ENCODE measurements at regions not wholly inside any gene's neighbourhood (a gene's known extent, or its start where the extent isn't known, plus 50 kb on each side); places are given as distances from the start of the nearest gene placed in this dataset.

DNA sequence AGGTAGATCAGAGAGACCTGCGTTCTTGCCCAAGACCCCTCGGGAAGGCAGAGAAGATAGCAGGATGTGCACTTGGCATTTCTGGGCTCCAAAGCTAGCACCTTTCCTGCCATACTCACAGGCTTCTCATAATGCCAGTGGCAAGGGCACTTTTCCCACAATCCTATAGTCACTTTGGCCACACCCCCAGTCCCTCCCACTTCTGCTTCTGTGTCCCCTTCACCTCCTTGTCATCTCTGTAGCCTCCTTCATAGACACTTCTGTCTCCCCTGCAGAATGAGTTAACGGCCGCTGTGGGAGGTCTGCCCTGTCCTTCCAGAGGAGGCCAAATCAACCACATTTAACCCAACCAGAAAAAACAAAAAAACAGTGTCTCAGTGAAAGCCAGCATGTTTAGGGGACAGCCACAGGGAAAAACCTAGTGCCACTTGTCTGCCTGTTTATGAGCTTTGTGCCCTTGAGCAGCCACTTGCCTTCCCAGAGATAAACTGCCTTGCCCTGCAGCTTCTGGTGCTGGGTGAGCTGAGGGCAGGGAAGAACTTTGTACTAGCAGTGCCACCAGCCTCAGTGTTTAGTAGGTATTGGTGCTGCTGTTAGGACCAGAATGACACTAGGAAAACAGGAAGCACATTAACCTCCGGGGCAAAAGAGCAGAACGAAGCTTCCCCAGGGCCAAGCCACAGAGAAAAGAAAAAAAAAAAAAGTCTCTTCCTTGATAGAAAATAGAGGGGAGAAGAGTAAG is 193.0 kb upstream of the PWP1 start:
- Mint-ChIP-seq H3K27ac (no peak overlapping the region), H3K36me3 (ENCODE audit: low read depth) (no peaks in the 10 kb centered on the region; the same call in 2 of the 3 replicates), H3K4me1 (peaks cover 14% of the 10 kb centered on the region), H3K27me3 (ENCODE audit: insufficient read depth, low read depth, poor library complexity) (peaks cover 8% of the 10 kb centered on the region), H3K9me3 (no peaks in the 10 kb centered on the region), H3K4me3 (no peak overlapping the region)
- peaks cover 11% of the 10 kb centered on the region; the same call in 1 of the 2 replicates for H3K9me2 ChIP-seq (ENCODE audit: insufficient read depth)
- no peak overlapping the region for H2AFZ ChIP-seq
- no peaks in the 10 kb centered on the region; the same call in 1 of the 2 replicates for H4K20me1 ChIP-seq (replicated peaks; ENCODE audit: insufficient read depth)
- no peaks in the 10 kb centered on the region for H3K36me3 ChIP-seq (ENCODE audit: insufficient read depth)
- H3K4me2 ChIP-seq, result no peak overlapping the region
- no peak overlapping the region for H3K27ac ChIP-seq (ENCODE audit: low read depth)
- DNase-seq (ENCODE audit: low spot score) (no peak), ATAC-seq (no peak)
- no peaks in the 10 kb centered on the region for H3F3A ChIP-seq (replicated peaks; ENCODE audit: low read depth)
- no peak overlapping the region for H3K4me3 ChIP-seq
- H3K79me2 ChIP-seq (replicated peaks; ENCODE audit: insufficient read depth), result no peaks in the 10 kb centered on the region
- peaks cover 9% of the 10 kb centered on the region for H3K4me1 ChIP-seq (ENCODE audit: insufficient read depth)
- no peaks in the 10 kb centered on the region for H3K27me3 ChIP-seq (ENCODE audit: insufficient read depth)
- no peak for TF ChIP-seq ZNF114 (CRISPR knock-in tag; IDR thresholded peaks at IDR 0.05)
- TF ChIP-seq EZH2phosphoT487 (IDR thresholded peaks at IDR 0.05; ENCODE audit: unreplicated experiment), result no peak
- TF ChIP-seq CREB1 (CRISPR knock-in tag; IDR thresholded peaks at IDR 0.05; ENCODE audit: low read depth), result no peak
- TF ChIP-seq ZNF331 (CRISPR knock-in tag; IDR thresholded peaks at IDR 0.05; ENCODE audit: low read depth), result no peak
- TF ChIP-seq STAT1 (IDR thresholded peaks at IDR 0.05; ENCODE audit: unreplicated experiment), result no peak
- TF ChIP-seq NANOG (IDR thresholded peaks at IDR 0.05; ENCODE audit: borderline replicate concordance), result no peak
- no peak for TF ChIP-seq POLR2AphosphoS5 (IDR thresholded peaks at IDR 0.05; ENCODE audit: low read depth)
- TF ChIP-seq, protein P1, sequence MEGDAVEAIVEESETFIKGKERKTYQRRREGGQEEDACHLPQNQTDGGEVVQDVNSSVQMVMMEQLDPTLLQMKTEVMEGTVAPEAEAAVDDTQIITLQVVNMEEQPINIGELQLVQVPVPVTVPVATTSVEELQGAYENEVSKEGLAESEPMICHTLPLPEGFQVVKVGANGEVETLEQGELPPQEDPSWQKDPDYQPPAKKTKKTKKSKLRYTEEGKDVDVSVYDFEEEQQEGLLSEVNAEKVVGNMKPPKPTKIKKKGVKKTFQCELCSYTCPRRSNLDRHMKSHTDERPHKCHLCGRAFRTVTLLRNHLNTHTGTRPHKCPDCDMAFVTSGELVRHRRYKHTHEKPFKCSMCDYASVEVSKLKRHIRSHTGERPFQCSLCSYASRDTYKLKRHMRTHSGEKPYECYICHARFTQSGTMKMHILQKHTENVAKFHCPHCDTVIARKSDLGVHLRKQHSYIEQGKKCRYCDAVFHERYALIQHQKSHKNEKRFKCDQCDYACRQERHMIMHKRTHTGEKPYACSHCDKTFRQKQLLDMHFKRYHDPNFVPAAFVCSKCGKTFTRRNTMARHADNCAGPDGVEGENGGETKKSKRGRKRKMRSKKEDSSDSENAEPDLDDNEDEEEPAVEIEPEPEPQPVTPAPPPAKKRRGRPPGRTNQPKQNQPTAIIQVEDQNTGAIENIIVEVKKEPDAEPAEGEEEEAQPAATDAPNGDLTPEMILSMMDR (conservative IDR thresholded peaks at IDR 0.05; ENCODE audit: low read depth in 2 of 2), result no peak
- TF ChIP-seq, protein P2, sequence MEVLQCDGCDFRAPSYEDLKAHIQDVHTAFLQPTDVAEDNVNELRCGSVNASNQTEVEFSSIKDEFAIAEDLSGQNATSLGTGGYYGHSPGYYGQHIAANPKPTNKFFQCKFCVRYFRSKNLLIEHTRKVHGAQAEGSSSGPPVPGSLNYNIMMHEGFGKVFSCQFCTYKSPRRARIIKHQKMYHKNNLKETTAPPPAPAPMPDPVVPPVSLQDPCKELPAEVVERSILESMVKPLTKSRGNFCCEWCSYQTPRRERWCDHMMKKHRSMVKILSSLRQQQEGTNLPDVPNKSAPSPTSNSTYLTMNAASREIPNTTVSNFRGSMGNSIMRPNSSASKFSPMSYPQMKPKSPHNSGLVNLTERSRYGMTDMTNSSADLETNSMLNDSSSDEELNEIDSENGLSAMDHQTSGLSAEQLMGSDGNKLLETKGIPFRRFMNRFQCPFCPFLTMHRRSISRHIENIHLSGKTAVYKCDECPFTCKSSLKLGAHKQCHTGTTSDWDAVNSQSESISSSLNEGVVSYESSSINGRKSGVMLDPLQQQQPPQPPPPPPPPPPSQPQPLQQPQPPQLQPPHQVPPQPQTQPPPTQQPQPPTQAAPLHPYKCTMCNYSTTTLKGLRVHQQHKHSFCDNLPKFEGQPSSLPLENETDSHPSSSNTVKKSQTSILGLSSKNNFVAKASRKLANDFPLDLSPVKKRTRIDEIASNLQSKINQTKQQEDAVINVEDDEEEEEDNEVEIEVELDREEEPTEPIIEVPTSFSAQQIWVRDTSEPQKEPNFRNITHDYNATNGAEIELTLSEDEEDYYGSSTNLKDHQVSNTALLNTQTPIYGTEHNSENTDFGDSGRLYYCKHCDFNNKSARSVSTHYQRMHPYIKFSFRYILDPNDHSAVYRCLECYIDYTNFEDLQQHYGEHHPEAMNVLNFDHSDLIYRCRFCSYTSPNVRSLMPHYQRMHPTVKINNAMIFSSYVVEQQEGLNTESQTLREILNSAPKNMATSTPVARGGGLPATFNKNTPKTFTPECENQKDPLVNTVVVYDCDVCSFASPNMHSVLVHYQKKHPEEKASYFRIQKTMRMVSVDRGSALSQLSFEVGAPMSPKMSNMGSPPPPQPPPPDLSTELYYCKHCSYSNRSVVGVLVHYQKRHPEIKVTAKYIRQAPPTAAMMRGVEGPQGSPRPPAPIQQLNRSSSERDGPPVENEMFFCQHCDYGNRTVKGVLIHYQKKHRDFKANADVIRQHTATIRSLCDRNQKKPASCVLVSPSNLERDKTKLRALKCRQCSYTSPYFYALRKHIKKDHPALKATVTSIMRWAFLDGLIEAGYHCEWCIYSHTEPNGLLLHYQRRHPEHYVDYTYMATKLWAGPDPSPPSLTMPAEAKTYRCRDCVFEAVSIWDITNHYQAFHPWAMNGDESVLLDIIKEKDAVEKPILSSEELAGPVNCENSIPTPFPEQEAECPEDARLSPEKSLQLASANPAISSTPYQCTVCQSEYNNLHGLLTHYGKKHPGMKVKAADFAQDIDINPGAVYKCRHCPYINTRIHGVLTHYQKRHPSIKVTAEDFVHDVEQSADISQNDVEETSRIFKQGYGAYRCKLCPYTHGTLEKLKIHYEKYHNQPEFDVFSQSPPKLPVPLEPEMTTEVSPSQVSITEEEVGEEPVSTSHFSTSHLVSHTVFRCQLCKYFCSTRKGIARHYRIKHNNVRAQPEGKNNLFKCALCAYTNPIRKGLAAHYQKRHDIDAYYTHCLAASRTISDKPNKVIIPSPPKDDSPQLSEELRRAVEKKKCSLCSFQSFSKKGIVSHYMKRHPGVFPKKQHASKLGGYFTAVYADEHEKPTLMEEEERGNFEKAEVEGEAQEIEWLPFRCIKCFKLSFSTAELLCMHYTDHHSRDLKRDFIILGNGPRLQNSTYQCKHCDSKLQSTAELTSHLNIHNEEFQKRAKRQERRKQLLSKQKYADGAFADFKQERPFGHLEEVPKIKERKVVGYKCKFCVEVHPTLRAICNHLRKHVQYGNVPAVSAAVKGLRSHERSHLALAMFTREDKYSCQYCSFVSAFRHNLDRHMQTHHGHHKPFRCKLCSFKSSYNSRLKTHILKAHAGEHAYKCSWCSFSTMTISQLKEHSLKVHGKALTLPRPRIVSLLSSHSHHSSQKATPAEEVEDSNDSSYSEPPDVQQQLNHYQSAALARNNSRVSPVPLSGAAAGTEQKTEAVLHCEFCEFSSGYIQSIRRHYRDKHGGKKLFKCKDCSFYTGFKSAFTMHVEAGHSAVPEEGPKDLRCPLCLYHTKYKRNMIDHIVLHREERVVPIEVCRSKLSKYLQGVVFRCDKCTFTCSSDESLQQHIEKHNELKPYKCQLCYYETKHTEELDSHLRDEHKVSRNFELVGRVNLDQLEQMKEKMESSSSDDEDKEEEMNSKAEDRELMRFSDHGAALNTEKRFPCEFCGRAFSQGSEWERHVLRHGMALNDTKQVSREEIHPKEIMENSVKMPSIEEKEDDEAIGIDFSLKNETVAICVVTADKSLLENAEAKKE (CRISPR knock-in tag; IDR thresholded peaks at IDR 0.05), result no peak
- TF ChIP-seq JUNB (IDR thresholded peaks at IDR 0.05; ENCODE audit: unreplicated experiment), result no peak
- TF ChIP-seq EZH2 (IDR thresholded peaks at IDR 0.05; ENCODE audit: low read depth, unreplicated experiment), result no peak
- TF ChIP-seq, protein P3, sequence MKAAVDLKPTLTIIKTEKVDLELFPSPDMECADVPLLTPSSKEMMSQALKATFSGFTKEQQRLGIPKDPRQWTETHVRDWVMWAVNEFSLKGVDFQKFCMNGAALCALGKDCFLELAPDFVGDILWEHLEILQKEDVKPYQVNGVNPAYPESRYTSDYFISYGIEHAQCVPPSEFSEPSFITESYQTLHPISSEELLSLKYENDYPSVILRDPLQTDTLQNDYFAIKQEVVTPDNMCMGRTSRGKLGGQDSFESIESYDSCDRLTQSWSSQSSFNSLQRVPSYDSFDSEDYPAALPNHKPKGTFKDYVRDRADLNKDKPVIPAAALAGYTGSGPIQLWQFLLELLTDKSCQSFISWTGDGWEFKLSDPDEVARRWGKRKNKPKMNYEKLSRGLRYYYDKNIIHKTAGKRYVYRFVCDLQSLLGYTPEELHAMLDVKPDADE (IDR thresholded peaks at IDR 0.05), result no peak
- TF ChIP-seq, protein P4, sequence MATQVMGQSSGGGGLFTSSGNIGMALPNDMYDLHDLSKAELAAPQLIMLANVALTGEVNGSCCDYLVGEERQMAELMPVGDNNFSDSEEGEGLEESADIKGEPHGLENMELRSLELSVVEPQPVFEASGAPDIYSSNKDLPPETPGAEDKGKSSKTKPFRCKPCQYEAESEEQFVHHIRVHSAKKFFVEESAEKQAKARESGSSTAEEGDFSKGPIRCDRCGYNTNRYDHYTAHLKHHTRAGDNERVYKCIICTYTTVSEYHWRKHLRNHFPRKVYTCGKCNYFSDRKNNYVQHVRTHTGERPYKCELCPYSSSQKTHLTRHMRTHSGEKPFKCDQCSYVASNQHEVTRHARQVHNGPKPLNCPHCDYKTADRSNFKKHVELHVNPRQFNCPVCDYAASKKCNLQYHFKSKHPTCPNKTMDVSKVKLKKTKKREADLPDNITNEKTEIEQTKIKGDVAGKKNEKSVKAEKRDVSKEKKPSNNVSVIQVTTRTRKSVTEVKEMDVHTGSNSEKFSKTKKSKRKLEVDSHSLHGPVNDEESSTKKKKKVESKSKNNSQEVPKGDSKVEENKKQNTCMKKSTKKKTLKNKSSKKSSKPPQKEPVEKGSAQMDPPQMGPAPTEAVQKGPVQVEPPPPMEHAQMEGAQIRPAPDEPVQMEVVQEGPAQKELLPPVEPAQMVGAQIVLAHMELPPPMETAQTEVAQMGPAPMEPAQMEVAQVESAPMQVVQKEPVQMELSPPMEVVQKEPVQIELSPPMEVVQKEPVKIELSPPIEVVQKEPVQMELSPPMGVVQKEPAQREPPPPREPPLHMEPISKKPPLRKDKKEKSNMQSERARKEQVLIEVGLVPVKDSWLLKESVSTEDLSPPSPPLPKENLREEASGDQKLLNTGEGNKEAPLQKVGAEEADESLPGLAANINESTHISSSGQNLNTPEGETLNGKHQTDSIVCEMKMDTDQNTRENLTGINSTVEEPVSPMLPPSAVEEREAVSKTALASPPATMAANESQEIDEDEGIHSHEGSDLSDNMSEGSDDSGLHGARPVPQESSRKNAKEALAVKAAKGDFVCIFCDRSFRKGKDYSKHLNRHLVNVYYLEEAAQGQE (IDR thresholded peaks at IDR 0.05; ENCODE audit: unreplicated experiment), result no peak

Measured in GM23338 (cell line).